ENCODE measurements at regions not wholly inside any gene's neighbourhood (a gene's known extent, or its start where the extent isn't known, plus 50 kb on each side); places are given as distances from the start of the nearest gene placed in this dataset.
"Not testable (repeated sequence)": the region's sequence is repeated elsewhere in the genome, so short reads cannot be mapped to it uniquely, and the experiment has no call there.

- no peak for DNase-seq
Observed at GRCh38 chr7:121744877-121745276, 128.1 kb upstream of the PTPRZ1 start.

- no peak for DNase-seq
Observed at GRCh38 chr7:121744319-121744718, 128.6 kb upstream of the PTPRZ1 start.

DNA sequence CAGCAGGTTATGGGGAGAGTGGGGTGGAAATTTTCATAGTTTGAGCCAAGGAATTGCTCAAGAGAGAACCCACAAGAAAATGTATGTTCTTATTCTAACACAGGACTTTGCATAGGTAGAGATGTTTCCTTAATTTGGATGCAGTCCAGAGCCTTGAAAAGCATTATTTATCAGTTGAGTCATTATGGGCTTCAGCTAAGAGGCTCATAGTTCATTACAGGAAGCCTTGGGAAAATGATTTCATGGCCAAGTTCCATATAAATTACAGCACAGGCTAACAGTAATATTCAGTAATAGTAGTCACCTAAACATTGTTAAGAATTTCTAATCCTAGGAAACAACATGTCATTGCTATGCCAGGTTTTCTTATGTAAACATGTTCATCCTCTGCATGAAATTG is 131.1 kb upstream of the PTPRZ1 start:
- DNase-seq, result no peak

- no peak for DNase-seq
Observed at GRCh38 chr7:121739465-121739864, 133.5 kb upstream of the PTPRZ1 start.

GRCh38 chr7:121730869-121731268 is 142.1 kb upstream of the PTPRZ1 start:
- DNase-seq, result no peak

DNA sequence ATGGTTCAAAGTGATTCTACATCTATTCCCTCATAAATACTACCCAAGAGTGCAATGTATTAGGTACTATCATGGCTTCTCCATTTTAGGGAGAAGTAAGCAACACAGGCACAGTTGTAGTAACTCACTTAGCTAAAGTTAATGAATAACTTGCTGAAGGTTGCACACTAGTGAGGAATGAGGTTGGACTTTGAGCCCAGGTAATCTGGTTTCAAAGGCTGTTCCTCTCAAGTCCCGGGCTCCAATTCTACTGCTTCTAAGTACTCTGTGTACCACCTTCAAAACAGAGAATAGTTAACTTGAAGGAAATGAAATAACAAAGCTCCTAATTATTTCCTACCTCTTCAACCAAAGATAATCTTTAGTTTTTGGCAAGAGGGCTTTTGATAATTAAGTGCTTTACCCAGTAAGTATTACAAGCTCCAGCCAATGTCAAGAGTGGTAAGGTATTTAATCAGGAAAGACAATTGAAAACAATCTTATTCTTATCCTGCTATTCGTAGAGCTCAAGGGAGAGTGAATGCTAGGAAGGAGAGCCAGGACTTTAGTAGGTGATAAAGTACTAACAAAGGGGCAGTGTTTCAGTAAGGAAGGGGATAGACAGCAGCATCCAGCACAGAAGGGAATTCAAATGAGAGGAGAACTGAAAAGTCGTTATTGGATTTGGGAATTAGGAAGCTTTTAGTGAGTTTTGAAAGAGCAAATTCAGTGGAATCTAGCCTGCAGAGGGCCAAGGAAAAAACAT is 158.2 kb upstream of the PTPRZ1 start:
- no peak for DNase-seq

DNA sequence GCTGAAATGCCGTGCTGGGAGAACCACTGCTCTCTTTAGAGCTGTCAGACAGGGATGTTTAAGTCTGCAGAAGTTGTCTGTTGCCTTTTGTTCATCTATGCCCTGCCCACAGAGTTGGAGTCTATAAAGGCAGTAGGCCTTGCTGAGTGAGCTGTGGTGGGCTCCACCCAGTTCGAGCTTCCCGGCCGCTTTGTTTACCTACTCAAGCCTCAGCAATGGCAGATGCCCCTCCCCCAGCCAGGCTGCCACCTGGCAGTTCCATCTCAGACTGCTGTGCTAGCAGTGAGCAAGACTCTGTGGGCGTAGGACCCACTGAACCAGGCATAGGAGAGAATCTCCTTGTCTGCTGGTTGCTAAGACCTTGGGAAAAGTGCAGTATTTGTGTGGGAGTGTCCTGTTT is 160.0 kb upstream of the PTPRZ1 start:
- not testable (repeated sequence) for DNase-seq

DNA sequence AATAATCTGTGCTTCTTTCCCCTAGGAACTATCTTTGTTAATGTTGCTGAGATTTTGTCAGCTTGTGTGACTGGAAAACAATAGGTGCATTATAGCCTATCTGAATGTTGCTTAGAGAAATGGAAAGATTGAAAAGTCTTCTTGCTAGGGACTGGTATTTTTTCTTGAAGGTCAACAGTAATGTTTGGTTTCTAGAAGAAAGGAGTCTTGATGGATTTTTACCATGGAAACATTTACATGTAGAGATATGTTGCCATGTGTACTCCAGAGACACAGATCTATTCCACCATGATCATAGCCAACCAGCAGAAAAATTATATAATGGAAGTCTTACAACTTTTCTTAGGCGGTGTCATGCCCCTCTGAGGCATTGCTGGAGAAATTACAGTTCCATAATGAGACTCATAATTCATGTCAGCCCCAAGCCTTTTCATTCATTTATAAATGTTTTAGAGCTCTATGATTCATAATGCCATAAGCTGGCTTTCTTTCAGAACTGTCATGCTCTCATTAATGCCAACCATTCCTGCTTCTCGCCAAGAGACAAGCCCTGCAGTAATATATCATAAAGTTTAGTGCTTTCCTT is 175.1 kb upstream of the PTPRZ1 start:
- no peak for DNase-seq

- DNase-seq, result no peak
Observed at GRCh38 chr7:121696954-121697353, 176.0 kb upstream of the PTPRZ1 start.

DNA sequence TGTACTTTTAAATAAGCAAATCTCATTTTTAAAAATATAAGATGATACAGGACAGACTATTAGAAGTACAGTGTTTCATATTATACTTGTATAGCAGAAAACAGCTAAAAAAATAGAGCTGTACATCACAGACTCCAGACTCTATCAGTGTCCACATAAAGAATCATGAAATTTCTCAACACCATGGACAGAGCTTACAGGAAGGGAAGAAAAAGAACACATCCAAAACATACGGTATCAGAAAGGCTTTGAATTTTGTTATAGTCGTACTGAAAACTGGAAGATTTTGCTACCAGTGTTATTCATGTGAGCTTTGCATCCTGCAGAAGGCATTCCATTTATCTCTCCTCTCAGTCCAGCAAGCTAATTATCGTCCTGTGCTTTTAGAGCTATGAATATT is 183.2 kb upstream of the PTPRZ1 start:
- DNase-seq, result no peak

GRCh38 chr7:121681700-121682099 is 191.3 kb upstream of the PTPRZ1 start:
- DNase-seq, result no peak

DNA sequence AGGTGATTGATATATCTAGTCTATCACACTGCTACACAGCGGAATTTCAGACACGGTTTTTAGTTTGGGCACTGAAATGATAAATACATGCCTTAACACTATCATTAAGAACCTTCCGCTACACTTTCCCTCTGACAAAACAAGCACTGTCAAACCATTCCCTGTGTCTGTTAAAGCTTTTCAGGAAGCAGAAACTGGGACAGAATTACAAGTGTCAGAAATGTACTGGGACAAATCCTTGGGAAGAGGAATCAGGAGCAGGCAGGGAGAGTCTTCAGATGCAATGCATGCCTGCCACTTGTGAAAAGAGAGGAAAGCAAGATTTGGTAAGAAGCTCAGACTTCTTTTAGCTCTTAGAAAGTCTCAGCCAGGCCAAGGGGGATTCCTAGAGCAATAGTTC is 196.8 kb upstream of the PTPRZ1 start:
- no peak for DNase-seq

DNA sequence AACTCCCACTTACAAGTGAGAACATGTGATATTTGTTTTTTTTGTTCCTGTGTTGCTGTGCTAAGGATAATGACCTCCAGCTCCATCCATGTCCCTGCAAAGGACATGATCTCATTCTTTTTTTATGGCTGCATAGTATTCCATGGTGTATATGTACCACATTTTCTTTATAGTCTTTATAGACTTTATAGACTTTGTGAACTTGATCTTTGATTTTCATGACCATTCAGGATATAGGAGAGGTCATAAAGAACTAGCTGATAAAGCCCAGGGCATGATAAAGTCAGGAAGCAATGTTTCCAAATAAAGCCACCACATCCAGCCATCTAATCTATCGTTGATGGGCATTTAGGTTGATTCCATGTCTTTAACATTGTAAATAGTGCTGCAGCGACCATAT is 198.5 kb upstream of the PTPRZ1 start:
- not testable (repeated sequence) for DNase-seq

- DNase-seq, result no peak
Observed at GRCh38 chr7:121669144-121669543, 203.8 kb upstream of the PTPRZ1 start.

DNA sequence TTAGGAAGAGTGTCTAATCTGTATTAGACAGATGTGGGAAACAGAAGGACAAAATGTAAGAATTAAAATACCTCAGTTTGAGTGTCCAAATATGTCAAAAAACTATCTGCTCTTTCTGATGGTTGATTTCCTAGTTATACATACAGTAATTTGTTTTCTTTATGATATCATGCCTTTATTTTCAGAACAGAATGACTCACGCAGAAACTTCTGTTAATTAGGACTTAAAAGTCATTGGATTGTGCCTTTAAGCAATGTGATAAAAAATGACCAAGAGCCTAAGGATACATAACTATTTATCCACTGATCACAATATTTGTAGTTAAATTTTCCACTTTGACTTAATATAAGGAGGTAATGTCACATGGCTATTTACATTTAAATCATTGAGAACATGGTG is 206.7 kb upstream of the PTPRZ1 start:
- DNase-seq, result no peak

GRCh38 chr7:121643320-121643719 is 229.6 kb upstream of the PTPRZ1 start:
- DNase-seq, result no peak

- DNase-seq, result no peak
Observed at GRCh38 chr7:121639705-121640104, 233.3 kb upstream of the PTPRZ1 start.

- DNase-seq, result no peak
Observed at GRCh38 chr7:121638286-121638685, 234.7 kb upstream of the PTPRZ1 start.

DNA sequence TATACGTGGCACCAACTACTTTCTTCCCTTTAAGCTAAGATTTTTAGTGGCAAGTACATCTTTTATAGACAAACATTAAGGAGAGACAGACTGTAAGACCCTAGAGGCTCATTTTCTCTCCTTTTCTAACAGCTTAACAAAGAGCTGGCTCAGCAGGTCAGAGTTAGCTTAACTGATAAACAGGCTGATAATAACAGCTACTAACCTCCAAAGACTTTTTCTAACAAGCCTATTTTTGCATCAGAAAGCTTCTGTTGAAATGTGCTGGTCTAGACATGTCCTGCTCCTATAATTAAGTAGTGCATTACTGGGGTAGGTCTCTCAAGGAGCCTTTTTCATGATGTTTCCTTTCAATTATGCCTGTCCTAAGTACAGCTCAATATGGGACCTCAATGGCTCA is 238.2 kb upstream of the FAM3C start:
- no peak for DNase-seq

DNA sequence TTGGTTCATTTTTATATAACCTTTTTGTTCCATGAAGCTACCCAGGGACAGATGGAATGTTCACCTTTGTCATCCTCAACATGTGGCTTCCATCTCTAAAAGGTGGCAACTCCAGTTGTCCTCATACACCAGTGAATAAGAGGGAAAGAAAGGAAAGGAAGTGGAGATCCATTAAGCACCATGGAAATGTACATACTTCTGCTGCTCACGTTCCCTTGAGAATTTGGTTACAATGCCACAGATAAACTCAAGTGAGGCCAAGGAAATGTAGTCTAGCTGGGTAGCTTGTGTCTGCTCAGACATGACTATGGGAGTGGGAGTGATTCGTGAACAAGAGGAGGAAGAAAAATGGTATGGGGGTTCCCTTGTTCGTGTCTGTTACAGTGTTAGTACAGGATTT is 237.1 kb upstream of the FAM3C start:
- DNase-seq, result no peak

- peak in 6 of 14 donors; percentile 6 to 55 (median 14) for DNase-seq
Observed at GRCh38 chr7:121624958-121625357, 228.8 kb upstream of the FAM3C start.

DNA sequence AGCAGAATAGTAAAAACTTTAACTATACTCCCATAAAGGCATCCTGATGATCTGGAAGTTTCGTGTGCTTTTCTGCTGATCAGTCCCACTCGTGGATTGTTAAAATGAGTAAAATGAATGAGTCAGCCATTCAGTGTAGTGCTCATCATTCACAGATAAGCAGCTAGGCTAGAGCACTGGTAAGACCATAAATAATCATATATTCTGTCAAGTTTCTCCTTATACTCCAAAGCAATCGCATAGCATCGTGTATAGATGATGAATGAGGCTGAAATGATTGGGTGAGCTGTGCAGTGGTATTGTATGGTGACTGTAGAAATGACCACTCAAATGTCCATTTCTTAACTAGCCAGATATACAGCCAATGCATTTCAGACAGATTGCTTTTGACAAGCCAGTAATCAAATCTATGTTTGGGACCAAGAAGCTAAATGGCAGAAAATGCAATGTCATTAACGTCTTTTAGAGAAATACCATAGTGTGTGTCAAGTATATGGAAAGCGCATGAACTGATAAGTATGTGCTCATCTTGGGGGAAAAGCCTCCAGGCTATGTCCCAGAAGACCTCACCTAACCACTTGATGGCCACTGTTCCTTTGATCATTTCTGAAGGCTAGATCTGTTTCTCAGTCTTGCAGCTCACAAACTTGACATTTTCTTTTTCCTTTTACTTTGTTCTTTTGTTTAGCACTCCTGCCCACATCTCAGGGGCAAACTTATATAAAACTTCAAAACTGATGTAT is 227.2 kb upstream of the FAM3C start:
- no peak for DNase-seq

DNA sequence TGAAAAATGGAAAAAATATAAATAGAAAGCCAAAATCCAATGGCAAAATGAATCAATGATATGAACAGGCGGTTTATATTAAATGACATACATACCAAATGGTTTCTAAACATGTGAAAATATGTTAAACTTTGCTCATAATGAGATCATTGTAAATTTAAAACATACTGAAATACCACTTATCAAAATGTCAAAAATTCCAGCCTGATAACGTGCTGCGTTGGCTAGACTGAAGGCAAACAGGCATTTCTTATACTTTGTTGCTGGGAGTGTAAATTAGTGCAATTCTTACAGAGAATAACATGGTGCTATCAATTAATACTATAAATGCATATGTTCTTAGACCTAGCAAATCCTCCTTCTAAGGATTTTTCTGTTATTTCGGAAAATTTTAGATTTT is 225.8 kb upstream of the FAM3C start:
- no peak for DNase-seq
